Epidermal melanocyte (primary cell): ENCODE measurements at regions not wholly inside any gene's neighbourhood (a gene's known extent, or its start where the extent isn't known, plus 50 kb on each side); places are given as distances from the start of the nearest gene placed in this dataset.

Experiments
- DNase-seq: peaks from one replicate; pipeline ENCODE4 v3.0.0; 2011; ENCODE audit warnings: low spot score; ENCODE audit not compliant: insufficient read length

DNA sequence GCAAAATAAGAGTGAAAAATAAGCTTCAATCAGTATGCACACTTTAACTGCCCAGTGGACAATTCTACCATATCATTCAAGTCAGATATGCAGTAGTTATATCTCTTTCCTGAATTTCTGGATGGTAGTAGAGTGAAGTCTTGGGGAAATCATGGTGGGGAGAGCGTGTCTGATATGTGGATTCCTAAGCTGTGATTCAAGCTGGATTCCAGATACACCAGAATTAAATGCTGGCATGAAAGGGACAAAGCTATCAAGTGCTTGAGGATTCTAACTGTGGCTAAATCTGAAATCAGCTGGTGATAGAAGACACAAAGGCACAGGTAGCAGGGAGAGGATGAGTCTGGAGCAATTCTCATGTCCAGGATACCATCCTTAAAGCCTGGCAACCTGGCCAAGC lies 323.5 kb downstream of the DUSP10 start:
- DNase-seq = no peak

DNA sequence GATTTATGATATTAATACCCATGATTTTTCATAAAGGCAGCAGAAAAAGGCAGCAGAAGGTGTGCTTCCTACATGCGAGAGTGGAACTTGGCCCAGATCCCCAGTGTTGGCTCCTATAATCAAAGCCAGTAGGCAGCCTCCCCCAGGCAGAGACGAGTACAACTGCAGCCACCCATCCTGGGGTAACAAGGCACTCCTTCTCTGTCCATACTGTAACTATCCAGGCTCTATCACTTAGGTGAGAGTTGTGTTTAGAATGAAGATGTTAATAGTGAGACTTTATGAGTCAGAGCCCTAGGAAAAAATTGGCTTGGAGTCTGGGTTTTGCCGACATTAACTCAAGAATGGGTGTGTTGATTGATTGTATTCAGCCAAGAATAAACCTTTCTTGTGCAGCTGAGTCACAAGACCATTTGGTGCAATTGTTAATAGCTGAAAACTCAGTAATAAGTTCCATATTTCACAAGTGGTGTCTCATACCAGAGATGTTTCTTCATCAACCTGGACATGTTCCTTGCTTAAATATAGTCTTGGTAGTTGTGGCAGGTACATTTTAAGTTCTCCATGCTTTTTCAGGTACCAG lies 322.3 kb downstream of the DUSP10 start:
- DNase-seq = no peak

- DNase-seq = no peak
These were observed 312.6 kb downstream of the DUSP10 start for GRCh38 chr1:221429264-221429663.

- DNase-seq = no peak
These were observed 311.5 kb downstream of the DUSP10 start for GRCh38 chr1:221430152-221430960.

DNA sequence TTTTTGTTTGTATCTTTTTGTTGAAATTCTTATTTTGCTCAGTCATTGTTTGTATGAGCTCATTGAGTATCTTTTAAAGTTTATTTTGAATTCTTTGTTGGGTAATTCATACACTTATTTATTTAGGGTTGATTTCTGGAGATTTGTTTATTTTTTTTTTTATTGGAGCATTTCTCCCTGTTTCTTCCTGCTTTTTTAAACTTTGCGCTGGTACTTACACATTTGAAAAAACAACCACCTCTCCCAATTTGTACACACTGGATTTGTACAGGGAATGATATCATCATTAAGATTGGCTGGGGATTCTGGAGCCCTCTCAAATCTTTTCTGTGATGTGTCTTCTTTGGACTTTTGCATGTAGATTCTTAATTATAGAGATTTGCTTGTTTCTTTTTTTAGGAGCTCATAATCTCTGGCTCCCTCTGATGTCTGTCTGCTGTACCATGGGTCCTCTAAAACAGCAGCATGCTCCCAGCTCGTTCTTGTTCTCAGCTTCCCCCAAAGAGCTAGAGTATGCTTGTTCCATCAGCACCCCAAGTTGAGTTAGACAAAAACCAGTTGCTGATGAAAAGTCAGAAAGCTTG lies 310.7 kb downstream of the DUSP10 start:
- no peak for DNase-seq

DNA sequence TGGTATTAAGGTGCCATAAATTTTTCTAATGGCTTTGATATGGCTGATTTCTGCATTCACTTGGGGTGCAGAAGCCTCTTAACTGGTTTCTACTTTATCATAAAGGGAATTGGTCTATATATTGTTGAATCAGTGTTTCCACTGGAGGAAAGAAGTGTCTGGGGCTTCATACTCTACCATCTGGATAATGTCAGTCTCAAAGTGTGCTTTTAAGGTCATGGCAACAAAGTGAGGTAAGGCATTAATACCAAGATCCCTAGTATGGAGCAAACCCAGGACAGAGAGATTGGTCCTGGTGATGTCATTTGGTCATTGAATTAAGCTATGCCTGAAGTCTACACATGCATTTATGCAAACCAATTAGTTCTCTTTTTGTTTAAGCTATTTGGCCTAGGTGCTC lies 309.9 kb downstream of the DUSP10 start:
- no peak for DNase-seq

DNA sequence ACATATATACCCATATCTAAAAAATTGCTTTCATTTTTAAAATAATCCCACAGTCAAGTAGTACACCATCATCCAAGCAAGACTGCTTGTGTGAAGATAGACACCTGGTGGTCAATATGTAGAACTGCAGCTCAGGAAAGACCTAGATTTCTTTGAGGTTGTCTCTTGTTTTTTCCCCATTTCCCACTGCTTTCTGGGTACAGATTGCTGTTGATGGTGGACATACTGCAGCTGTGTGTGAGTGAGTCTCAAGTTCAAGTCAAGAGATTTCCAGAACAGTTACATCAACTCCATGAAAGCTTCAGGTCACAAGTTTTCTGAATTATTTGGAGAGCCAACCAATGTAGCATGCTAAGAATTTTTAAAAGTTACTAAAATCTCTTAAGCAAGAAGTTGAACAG lies 306.4 kb downstream of the DUSP10 start:
- DNase-seq = no peak

DNA sequence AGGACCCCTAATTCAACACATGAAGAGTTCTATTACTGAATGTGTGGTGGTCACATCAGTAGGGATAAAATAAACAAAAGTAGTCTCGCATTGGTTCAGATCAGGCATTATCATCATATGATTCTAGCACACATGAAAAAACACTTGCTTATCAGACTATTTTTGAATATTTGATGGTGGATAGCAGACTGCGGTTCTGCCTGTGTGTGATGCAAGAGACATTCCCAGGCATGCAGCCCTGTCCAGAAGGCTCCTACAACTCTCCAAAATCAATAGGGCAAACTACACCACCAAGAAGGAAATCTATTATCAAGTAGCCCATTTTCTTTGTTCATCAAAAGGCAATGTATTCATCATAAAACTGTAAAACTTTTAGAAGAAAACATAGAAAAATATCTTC lies 304.7 kb downstream of the DUSP10 start:
- DNase-seq = no peak

DNA sequence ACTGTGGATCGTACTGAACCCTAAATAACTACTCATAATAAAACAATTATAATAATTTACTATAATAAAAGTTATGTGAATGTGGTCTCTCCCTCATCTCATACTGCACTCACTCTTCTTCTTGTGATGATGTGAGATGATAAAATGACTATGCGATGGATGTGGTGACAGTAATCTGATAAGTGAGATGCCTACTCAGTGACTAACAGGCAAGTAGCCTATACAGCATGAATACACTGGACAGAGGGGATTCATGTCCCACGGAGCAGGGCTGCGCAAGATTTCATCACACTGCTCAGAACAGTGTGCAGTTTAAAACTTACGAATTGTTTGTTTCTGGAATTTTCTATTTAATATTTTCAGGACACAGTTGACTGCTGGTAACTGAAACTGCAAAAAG lies 304.0 kb downstream of the DUSP10 start:
- DNase-seq = no peak

DNA sequence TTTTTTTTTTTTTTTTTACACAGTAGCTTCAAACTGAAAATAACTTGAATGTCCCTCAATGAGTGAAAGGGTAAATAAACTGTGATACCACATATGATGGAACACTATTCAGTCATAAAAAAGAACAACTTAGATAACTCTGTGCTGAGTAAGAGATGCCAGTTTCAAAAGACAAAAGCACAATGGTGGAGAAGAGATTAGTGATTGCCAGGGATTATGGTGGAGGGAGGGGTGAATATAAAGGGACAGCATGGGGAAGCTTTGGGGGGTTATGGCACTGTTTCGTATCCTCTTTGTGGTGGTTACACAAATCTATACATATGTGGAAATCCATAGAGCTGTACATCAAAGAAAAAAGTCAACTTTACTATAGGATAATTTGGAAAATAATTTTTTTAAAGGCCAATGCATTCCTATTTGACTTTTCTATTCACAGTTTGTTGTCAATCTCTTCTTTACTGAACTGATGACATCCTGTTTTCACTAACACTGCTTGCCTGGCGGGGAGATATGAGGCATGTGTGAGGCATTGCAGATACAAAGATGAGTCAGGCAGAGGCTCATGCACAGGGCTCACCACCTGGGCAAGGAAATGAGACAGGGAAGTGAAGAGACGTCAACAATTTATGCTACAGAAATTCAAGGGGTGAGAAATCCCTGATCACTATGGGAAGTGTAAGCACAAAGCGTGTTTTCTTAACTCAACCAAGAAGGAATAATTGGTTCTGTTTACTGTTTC lies 302.7 kb downstream of the DUSP10 start:
- DNase-seq = no peak

DNA sequence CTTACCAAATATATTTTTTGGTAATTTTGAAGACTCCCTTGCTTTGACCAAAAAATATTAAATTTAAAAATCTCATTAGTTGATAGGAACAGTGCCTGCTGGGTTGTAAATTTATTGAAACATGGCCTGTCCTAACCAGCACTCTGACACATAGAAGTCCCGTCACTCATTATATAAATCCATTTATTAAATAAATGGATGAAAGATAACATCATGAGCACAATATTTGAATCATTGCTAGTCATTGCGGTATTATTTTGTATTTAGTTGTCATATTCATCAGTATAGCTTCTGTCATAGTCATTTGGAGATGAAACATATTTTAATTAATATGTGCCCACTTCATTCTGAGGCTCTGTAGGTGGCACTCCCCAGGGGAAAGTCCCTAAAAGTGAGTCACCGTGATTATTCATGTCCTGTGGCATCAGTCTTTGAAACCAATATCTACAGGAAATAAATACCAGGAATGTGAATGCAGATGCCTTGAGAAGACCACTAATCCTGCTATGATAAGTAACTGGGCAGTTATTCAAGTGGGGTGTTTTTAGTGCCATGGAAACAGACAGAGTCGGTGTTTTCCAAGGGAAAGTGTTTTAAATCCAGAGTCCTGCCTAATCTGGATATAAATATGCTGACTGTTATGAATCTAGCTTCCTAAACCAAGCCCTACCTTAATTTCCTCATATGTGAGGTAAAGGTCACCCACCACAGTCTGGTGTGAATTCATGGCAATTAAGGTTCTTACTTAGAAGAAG lies 302.0 kb downstream of the DUSP10 start:
- no peak for DNase-seq

GRCh38 chr1:221440658-221441057 lies 301.2 kb downstream of the DUSP10 start:
- DNase-seq = no peak

- DNase-seq = no peak
These were observed 299.8 kb downstream of the DUSP10 start for GRCh38 chr1:221442056-221442455.

- DNase-seq = no peak
These were observed 297.5 kb downstream of the DUSP10 start for GRCh38 chr1:221444346-221444745.

- DNase-seq = no peak
These were observed 293.2 kb downstream of the DUSP10 start for GRCh38 chr1:221448585-221449175.

- no peak for DNase-seq
These were observed 292.7 kb downstream of the DUSP10 start for GRCh38 chr1:221449194-221449593.

GRCh38 chr1:221449801-221450470 lies 292.0 kb downstream of the DUSP10 start:
- DNase-seq = no peak

DNA sequence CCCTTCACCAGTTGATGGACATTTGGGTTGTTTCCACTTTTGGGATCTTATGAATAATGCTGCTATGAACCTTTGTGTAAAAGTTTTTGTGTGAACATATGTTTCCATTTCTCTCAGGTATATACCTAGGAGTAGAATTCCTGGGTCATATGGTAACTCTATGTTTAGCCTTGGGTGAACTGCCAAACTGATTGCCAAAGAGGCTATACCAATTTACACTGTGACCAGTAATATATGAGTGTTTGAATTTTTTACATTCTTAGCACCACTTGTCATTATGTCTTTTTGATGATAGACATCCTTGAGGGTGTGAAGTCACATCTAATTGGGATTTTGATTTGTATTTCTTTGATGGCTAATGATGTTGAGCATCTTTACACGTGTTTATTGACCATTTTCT lies 290.1 kb downstream of the DUSP10 start:
- DNase-seq = no peak

GRCh38 chr1:221454096-221454495 lies 287.8 kb downstream of the DUSP10 start:
- DNase-seq = no peak

- no peak for DNase-seq
These were observed 285.0 kb downstream of the DUSP10 start for GRCh38 chr1:221456918-221457317.
